LHCN-M2 (cell line): ENCODE measurements at regions not wholly inside any gene's neighbourhood (a gene's known extent, or its start where the extent isn't known, plus 50 kb on each side); places are given as distances from the start of the nearest gene placed in this dataset.

Source experiments
- DNase-seq: peaks from one replicate; pipeline ENCODE4 v3.0.0-alpha.2; 2012; ENCODE audit warnings: low read depth

DNA sequence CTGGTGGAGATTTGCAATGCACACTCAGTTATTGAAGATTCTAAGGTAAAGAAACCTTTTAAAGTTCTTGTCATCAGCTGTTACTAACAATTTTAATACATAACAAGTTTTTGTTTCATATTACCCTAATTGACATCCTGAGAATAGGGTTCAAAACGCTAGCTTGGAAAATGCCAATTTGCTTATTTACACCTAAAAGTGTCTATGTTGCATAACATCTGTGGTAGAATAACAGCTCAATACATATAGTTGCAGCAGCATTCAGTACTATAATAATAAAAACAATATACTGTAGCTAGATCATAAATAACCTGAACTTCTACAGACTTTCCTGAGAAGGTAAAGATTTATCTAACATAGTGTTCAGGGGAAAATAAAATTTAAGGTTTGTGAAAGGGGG is 219.0 kb downstream of the OSR1 start:
- DNase-seq = no peak

DNA sequence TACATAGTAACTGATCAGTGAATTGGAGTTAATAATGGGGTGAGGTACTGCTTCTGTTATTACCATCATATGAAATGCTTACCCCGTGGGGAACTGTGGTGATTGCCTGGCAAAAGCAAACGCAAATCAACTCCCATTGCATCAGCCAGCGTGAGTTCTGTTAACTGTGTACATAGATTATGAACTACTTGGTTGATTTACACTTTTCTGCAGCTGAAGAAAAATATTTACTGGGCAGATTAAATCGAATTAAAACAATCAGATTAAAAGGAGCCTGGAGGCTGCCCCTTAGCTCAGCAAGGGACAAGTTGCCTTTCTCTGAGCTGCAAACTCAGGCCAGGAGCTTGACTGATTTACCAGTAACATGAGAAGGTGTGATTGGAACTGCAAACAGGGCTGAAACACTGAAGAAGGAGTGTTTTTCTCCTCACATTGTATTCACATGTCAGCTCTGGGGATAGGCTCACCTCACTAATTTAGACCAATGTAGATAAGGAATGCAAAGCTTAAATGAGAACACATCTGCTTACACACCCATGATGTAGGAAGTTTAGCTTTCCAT is 220.1 kb downstream of the OSR1 start:
- DNase-seq = no peak

DNA sequence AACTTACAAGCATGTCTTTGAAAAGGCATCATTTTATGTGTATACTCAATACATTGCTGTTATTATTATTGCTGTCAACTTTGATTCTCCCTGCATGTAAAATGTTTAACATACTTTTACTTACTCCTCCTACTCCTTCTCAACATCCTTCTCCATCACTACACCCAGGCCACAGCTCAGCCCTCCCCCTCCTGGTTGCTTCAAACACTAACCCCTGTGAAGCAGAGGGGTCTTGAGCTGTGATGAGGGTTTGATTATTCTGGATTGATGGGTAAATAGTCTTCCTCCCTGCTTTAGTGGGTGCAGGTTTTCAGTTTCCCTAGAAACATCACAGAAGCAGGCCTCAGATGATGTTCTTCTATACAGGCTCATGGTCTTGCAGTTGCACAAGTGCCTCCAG is 221.0 kb downstream of the OSR1 start:
- no peak for DNase-seq

DNA sequence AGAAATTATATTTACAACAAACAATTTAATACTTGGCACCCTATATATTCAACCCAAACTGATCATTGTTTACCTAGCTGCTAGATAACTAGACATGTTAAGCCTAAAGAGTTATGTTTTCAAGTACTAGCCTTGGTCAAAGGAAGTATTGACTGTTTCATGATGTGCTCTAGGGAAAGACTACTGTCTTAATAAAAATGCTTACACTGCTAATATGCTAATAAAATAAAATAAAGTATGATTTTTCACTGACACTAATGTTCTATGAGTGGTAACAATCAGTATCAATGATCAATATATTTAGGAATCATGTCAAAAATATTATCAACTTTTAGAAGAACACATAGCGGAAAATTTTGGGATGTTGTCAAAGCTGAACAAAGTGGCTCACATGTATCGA is 225.5 kb downstream of the OSR1 start:
- DNase-seq = no peak

DNA sequence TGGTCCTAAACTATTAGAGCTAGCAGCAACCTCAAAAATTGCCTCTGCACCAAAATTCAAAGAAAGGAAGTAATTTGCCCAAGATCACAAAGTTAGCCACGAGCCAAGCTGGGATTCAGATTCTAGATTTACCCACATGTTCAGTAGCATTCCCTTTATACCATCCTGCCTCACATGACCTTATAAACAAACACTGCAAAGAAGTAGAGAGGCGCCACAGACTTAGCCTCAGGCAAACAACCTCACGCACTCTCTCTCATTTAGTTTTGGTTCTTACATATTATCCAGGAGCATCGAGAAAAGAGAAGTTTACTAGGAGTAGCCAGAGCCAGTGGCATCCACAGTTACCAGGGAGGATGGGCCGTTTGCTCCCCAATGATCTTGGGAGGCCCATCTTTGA is 226.6 kb downstream of the OSR1 start:
- no peak for DNase-seq

DNA sequence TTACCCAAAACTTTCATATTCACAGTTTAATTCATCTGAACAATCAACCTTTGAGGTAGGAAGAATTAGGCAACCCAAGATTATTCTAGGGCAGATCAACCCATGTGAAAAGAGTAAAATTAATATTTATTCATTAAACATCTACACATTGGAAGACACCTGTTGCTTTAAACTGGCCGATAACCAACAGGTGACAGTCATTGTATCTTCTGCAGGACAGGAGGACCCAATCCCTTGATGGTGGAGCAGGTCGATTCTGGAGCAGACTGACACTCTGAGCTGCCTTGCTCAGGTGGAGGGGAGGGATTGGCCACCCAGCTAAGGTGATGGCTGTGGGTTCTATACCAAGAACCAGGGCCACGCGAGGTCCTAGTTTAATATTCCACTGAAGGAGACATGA is 230.3 kb downstream of the OSR1 start:
- no peak for DNase-seq

DNA sequence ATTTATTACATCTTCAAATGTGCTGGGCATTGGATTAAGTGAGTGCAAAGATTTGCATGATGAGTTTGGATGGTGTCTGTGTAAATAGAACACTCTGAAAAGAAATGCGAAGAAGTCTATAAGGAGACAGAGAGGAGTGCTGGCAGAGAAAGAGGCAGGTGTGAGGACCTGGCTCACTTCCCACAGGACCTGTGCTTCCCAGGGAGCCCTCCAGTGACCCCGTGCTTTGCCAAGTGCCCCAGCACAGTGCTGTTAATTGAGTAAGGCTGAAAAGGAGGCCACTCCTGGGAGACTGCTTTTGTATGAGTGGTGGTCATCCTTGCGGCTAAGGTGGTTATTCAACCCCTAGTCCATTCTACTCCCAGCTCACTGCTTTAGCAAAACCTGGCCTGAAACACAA is 230.8 kb downstream of the OSR1 start:
- no peak for DNase-seq

DNA sequence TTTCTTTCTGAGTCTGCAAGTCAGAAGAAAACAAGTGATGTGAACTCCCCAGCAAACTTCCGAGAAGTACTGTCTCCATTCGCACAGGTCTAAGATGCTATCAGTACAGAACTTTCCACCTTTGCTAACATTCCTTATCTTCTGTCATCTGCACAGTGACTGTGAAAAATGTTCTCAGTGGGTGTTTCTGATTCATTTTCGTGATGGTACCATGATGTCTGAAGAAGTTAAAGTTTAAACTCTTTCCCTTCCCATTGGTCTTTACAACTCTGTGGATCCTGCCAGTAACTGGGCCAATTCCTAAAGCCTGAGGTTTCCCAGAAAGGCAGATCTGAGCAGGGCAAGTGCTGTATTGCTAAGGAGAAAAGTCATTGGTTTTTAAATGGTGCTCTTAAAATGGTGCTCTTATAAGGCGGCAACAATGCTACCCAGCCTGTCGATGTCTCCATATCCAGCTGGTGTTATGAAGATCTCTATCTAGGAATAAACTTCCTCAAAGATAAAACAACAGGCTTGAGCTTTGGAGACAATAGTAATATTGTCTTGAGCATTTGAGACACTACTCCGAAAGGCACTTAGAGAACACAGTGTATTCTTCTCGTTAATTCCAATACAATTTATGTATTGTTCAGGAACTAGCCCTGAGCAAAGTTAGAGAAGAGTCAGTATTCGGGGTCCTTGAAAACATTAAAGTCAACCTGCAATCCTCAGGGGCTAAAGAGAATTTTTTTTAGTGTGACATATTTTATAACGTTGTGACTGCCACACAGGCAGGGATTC is 232.3 kb downstream of the OSR1 start:
- DNase-seq = no peak

DNA sequence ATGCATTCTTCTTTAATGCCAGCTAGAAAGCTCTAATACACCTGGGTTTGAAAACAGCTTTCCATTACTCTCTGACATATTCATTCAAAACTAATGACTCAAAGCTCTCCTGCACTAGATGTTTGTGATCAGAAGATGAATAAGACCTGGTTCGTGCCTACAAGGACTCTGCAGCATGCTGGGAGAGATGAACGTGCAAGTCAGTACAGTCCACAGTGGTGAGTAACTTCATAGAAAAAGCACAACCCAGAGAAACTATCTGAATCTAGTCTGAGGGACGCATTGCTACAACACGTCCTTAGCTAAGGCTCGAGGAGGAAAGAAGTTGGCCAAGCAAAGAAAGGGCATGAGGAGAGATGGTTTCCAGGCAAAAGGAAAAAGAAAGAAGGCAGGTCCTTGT is 234.3 kb downstream of the OSR1 start:
- peak; percentile 86 for DNase-seq

DNA sequence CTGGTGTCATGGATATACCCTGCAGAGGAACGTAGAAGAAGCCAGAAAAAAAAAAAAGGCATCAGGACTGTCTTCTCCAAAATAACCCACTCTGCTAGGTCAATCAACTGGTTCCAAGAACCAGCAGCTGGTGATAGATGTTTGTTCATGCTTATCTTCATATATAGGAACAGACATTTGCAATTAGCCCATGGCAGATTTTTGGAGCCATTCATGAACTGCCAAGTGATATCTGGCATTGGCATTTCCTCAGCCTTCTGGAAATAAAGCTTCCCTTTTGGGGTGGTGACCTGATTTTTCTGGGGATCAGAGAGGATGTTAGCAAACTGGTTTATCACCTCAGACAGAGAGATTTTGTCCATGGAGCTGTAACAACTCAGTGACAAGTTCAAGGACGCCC is 234.9 kb downstream of the OSR1 start:
- DNase-seq = no peak

DNA sequence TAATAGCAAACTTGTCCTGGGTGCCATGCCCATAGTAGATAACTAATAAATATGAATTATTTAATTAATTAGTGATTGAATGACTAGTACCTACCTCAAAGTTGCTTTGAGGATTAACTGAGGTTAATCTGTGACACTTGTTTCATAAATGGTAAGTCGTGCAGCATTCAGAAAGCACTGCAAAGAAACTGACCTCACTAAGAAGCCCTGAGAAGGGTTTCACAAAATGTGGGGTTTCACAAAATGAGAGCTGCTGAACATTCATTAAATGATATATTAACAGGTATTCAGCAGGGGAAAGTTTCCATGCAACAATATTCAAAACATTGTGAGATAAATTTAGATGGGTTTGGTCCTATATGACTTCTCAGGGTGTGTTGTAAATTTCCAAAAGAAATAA is 236.2 kb downstream of the OSR1 start:
- DNase-seq = no peak

DNA sequence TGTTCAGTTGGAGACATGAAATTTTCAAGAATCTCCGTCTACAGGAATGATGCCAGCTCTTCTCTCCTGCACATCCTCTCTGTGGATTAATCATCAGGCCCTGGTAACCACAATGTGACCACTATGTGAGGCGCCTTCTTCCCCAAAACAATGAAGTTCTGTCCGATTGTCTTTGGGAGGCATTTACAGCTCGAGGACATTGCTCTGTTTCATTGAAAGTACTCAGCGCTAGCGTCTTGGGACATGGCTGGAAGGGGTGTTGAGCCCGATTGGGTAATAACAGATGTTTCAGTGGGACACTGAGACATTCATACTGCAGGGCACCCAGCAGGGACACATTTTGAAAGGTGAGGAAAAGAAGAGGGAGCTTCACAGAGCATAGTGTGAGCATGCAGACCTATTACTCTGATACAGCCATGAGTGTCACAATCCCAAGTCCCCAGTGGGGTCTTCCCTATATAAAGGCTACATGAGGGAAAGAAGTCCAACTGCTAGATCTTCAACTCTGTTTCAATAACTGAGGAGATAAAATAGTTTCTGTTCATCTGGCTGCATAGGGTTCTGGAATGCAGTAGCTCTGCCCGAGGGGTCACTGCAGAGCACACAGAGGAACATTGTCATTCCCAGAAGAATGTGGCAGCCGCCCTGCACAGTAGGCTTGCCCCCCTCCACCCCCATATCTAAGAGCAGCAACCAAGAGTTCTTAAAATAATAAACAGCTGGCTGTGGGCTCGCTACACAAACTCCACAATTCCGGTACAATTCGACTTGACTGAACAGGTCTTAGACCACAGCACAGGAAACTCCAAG is 237.3 kb downstream of the OSR1 start:
- DNase-seq = peak; percentile 96

DNA sequence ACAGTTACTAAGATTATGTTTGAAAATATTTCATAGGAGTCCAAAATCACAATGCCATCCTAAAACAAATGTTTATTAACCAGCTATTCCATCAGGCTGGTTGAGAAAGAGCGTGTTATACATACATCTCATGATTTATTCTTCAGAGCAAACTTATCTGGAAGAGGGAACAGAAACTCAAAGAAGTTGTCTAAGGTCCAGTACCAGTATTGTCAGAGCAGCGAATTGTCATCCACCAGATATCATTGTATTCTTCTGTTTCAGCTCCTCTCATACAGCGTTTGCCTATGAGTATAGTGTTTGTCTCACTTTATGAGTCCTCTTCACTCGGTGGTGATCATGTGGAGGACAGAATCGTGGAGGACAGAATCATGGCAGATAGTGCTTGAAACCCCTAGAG is 238.2 kb downstream of the OSR1 start:
- no peak for DNase-seq

DNA sequence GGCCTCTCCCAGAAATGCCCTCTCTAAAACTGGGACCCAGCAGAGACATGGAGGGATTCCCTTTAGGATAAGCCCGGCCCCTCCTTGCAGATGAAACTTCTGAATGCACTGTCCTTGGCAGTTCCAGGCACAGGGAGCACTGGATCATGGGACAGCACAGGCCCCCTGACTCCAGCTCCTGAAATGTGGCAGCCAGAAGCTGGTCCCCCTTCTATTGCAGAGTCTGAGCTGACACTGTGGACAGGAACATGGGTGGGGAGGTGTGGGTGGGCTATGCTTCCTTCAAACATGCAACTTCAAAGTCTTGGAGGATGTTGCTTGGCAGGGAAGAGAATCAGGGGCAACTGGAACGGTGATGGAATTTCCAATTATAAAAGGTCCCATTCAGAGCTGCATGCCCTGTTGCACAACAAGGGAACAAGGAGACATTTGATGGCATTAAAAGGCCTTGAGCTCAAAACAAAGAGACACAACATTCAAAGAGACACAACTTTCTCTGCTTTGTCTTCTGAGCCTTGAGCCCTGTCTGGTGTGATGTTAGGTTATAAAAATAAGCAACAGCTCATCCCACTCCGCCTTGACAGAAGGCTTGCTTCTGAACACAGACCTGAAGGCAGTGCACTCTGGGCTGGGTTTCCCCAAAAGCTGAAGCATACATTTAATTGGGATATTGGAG is 239.0 kb downstream of the OSR1 start:
- DNase-seq = no peak

DNA sequence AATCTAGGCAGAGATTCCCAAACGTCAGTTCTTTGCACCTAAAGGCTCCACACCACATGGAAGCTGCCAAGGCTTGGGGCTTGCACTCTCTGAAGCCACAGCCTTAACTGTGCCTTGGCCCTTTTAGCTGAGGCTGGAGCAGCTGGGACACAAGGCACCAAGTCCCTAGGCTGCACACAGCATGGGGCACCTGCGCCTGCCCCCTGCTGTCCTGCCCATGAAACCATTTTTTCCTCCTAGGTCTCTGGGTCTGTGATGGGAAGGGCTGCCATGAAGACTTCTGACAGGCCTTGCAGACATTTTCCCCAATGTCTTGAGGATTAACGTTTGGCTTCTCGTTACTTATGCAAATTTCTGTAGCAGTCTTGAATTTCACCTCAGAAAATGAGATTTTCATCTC is 241.5 kb downstream of the OSR1 start:
- DNase-seq = no peak

DNA sequence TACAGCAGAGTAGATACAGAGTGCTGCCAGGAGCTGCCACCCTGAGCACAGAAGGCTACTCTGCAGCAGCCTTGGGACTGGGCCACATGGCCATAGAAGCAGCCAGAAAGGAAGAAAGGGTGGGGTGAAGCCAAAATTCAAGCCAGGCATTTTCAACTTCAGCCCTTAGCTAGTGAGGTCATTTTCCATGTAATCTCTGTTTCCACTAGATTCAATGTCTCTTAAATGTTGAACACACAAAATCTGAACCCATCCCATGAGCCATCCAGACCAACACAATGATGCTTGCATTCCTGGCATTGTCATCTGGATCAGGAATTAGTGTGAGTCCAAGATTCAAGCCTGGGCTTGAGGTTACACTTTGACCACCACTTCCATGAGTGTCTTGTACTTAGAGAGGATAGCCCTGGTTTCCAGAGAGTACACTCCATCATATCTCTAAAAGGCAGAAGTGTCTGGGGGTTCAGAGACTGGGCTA is 243.6 kb downstream of the OSR1 start:
- DNase-seq = peak; percentile 59

DNA sequence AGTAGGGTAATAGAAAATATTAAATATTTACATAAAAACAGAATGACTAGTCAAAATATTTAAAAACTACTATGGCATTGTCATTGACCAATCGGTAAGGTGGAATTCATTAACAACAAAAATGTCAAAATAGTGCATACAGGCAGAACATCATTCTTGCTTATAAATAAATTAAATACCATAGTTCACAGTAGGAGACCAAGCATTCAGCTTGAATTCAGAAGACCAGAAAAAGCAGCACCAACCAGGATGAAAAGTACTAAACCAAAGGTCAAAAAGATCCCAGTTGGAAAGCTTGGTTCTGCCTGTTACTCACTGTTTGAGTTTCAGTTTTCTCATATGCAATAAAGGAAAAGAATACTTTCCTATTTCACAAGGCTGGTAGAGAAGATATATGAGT is 244.3 kb downstream of the OSR1 start:
- DNase-seq = no peak

DNA sequence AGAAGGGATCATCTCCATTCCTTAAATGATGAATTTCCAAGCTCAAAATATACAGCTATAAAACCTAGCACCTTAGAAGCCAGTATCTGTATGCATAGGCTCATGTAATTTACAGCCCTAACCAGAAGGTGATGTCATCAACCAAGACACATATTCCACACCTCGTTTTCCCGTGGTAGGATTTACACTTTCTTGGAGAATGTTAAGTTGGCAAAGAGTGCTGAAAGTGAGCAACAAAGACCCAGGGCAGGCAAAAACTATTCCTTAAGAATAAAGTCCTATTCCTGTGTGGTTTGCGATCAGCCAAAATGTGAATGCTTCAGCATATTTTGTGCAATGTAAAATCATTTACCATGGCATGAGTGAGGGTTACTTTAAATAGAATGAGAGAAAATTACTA is 247.1 kb downstream of the OSR1 start:
- DNase-seq = peak; percentile 25

DNA sequence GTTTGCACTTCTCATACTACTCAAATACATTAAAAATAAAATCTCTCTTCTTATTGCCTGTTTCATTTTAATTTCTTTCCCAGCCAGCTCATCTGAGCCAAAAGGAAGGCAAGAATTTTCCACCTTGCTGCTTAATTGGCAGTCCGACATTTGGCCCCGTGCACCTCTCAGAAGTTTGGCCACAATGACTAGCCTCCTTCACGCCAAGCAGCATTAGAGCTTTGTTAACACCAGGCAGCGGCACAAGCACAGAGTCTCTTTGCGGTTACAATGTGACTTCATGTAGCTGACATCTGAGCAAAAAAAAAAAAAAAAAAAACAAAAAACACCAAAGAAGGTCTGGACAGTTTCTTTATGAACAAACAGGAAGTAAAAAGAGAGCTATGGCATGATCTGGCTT is 248.9 kb downstream of the OSR1 start:
- peak; percentile 22 for DNase-seq

DNA sequence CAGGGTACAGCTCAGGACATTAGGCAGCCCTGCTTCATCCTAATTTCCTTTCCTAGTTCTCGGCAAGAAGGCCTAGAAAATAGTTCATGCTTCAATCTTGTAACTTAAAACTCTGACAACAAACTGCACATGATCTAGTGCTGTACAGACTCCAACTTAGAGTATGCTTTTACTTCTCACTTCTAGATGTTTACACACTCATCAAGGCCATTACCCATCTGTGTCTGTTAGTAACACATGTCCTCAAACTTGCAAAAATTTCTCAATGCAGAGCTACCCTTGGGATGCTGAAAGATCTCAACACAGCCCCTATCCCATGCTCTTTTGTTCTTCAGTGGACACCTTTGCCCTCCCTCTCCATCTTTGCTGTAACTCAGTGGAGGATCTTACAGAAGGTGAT is 252.0 kb downstream of the OSR1 start:
- DNase-seq = no peak

DNA sequence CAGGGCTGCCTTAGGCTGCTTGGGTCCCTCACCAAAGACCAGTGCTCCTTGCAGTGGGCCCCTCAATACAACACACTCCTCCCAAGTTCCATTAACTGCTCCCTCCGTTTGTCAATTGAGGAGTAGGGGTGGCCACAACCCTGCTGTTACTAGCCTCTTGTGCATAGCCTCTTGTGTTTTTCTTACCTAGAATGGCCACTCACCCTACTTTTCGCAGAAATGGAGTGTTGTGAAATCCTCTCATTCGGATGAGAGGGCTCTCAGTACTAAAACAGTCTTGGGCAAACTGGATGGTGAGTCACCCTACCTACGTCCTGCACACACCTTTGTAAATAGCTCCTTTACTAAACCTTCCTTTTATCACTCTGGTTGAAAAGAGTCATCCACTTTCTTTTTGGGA is 253.9 kb downstream of the OSR1 start:
- no peak for DNase-seq
